Glutamatergic neuron (in vitro differentiated cells): ENCODE measurements at regions not wholly inside any gene's neighbourhood (a gene's known extent, or its start where the extent isn't known, plus 50 kb on each side); places are given as distances from the start of the nearest gene placed in this dataset.
"Not testable (repeated sequence)": the region's sequence is repeated elsewhere in the genome, so short reads cannot be mapped to it uniquely, and the experiment has no call there.

Experiments
- DNase-seq: peaks from one replicate; pipeline ENCODE4 v3.0.0; 2022
- H3K27ac Mint-ChIP-seq: one replicate; pipeline ENCODE4 v1.8.0; 2020; ENCODE audit warnings: mild to moderate bottlenecking, mixed read lengths, inconsistent platforms; ENCODE audit not compliant: unreplicated experiment
- H3K27me3 Mint-ChIP-seq: one replicate; pipeline ENCODE4 v1.8.0; 2020; ENCODE audit warnings: mild to moderate bottlenecking, moderate library complexity, mixed read lengths, inconsistent platforms; ENCODE audit not compliant: unreplicated experiment
- H3K36me3 Mint-ChIP-seq: one replicate; pipeline ENCODE4 v1.8.0; 2020; ENCODE audit warnings: mild to moderate bottlenecking, mixed read lengths, inconsistent platforms; ENCODE audit not compliant: unreplicated experiment
- H3K4me1 Mint-ChIP-seq: one replicate; pipeline ENCODE4 v1.8.0; 2020; ENCODE audit warnings: mild to moderate bottlenecking, low read depth, mixed read lengths, inconsistent platforms; ENCODE audit not compliant: unreplicated experiment
- H3K4me3 Mint-ChIP-seq: one replicate; pipeline ENCODE4 v1.8.0; 2020; ENCODE audit warnings: mild to moderate bottlenecking, mixed read lengths, inconsistent platforms; ENCODE audit not compliant: unreplicated experiment
- H3K9me3 Mint-ChIP-seq: one replicate; pipeline ENCODE4 v1.8.0; 2020; ENCODE audit warnings: mild to moderate bottlenecking, moderate library complexity, mixed read lengths, inconsistent platforms; ENCODE audit not compliant: unreplicated experiment
- CTCF ChIP-seq: fragments of 200-600 bp; sonication (generic); IDR thresholded peaks from one replicate; pipeline ENCODE4 v1.5.0; 2021; ENCODE audit not compliant: partially characterized antibody, unreplicated experiment

GRCh38 chr5:87034557-87034956 is 233.1 kb upstream of the RASA1 start:
- no peak for DNase-seq
- no peaks in the 10 kb centered on the region for H3K4me1 Mint-ChIP-seq
- H3K27ac Mint-ChIP-seq: no peak overlapping the region
- no peak for TF ChIP-seq CTCF
- H3K4me3 Mint-ChIP-seq: no peak overlapping the region
- H3K9me3 Mint-ChIP-seq: peaks cover 11% of the 10 kb centered on the region
- no peaks in the 10 kb centered on the region for H3K27me3 Mint-ChIP-seq
- H3K36me3 Mint-ChIP-seq: peaks cover 12% of the 10 kb centered on the region

GRCh38 chr5:87042554-87042953 is 225.1 kb upstream of the RASA1 start:
- Mint-ChIP-seq H3K9me3 (peaks cover 10% of the 10 kb centered on the region), H3K27me3 (no peaks in the 10 kb centered on the region), H3K36me3 (peaks cover 14% of the 10 kb centered on the region), H3K4me1 (no peaks in the 10 kb centered on the region), H3K27ac (no peak overlapping the region), H3K4me3 (no peak overlapping the region)
- TF ChIP-seq CTCF: no peak
- DNase-seq: no peak

- no peak overlapping the region for H3K4me3 Mint-ChIP-seq
- DNase-seq: no peak
- no peak overlapping the region for H3K27ac Mint-ChIP-seq
- peaks cover 20% of the 10 kb centered on the region for H3K36me3 Mint-ChIP-seq
- no peaks in the 10 kb centered on the region for H3K27me3 Mint-ChIP-seq
- TF ChIP-seq CTCF: no peak
- H3K9me3 Mint-ChIP-seq: peaks cover 13% of the 10 kb centered on the region
- H3K4me1 Mint-ChIP-seq: no peaks in the 10 kb centered on the region
These were observed 219.5 kb upstream of the RASA1 start for GRCh38 chr5:87048156-87048555.

DNA sequence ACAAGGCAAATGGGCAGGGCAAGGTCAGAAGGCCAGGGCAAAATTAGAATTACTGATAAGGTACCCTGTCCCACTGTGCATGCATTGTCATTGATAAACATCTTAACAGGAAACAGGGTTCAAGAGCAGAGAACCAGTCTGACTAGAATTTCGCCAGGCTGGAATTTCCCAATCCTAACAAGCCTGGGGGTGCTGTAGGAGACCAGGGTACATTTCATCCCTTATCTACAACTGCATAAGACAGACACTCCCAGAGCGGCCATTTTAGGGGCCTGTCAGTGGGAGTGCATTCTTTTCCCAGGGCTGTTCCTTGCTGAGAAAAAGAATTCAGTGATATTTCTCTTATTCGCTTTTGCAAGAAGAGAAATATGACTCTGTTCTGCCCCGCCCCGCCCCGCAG is 218.7 kb upstream of the RASA1 start:
- H3K4me3 Mint-ChIP-seq, H3K27ac Mint-ChIP-seq, DNase-seq, H3K4me1 Mint-ChIP-seq, H3K27me3 Mint-ChIP-seq: not testable (repeated sequence)
- peaks cover 13% of the 10 kb centered on the region for H3K9me3 Mint-ChIP-seq
- peaks cover 20% of the 10 kb centered on the region for H3K36me3 Mint-ChIP-seq

DNA sequence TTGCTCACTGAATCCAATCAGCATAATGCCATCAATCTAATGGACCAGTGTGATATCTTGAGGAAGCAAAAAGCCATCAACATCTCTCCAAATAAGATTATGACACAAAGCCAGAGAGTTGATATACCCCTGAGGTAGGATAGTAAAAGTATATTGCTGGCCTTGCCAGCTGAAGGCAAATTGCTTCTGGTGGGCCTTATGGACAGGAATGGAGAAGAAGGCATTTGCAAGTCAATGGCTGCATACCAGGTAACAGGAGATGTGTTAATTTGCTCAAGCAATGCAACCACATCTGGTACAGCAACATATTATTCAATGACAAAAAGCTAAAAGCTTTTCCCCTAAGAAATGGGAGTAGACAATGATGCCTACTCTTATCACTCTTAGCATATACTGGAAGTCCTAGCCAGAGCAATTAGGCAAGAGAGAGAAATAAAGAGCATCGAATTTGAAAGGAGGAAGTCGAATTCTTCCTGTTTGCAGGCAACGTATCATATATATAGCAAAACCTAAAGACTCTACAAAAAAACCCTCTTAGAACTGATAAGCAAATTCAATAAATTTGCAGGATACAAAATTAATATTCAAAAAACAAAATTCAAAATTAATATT is 216.1 kb upstream of the RASA1 start:
- H3K4me1 Mint-ChIP-seq: no peaks in the 10 kb centered on the region
- H3K36me3 Mint-ChIP-seq: peaks cover 20% of the 10 kb centered on the region
- H3K27ac Mint-ChIP-seq: no peak overlapping the region
- TF ChIP-seq CTCF: no peak
- no peak for DNase-seq
- peaks cover 12% of the 10 kb centered on the region for H3K9me3 Mint-ChIP-seq
- no peaks in the 10 kb centered on the region for H3K27me3 Mint-ChIP-seq
- no peak overlapping the region for H3K4me3 Mint-ChIP-seq
